AG04450 (cell line): ENCODE measurements at regions not wholly inside any gene's neighbourhood (a gene's known extent, or its start where the extent isn't known, plus 50 kb on each side); places are given as distances from the start of the nearest gene placed in this dataset.
A peak's percentile ranks its signal among the peaks of the same experiment; 100 is the strongest.

Source experiments
- CTCF ChIA-PET: fragments of 300-600, 350-600 bp; formaldehyde crosslinking; extraction: SDS; loops from one replicate; lab custom pipeline; 2022; ENCODE audit warnings: antibody characterized with exemption, inconsistent platforms; lab: Charles Lee
- POLR2A ChIA-PET: fragments of 350-600 bp; formaldehyde crosslinking; extraction: SDS; loops from one replicate; lab custom pipeline; 2021; ENCODE audit warnings: antibody characterized with exemption, inconsistent platforms; lab: Yijun Ruan, JAX
- DNase-seq: peaks from one replicate; pipeline ENCODE4 v3.0.0-alpha.2; 2011; ENCODE audit warnings: low read depth, low spot score
- H3K27ac ChIP-seq: one replicate; pipeline ENCODE4 v1.5.1; 2012; ENCODE audit warnings: low read depth, low read length, control low read depth
- H3K27me3 ChIP-seq: one replicate; pipeline ENCODE4 v1.6.0; 2012; ENCODE audit warnings: low read length; ENCODE audit not compliant: control insufficient read depth, insufficient read depth
- H3K4me3 ChIP-seq: 2 replicates; pipeline ENCODE4 v1.5.1; 2011; ENCODE audit warnings: mild to moderate bottlenecking, low read depth, low read length, control low read depth
- H3K9me3 ChIP-seq: 2 replicates; pipeline ENCODE4 v1.5.1; 2012; ENCODE audit warnings: low read length; ENCODE audit not compliant: control insufficient read depth, insufficient read depth
- TF ChIP-seq, protein P1 (sequence below): IDR thresholded peaks from 2 replicates; pipeline ENCODE4 v1.5.1; 2011; ENCODE audit warnings: low read depth, low read length, control low read depth, inconsistent platforms

GRCh38 chr7:130962109-130962508 lies 228.1 kb upstream of the KLF14 start:
- DNase-seq, result no peak
- ChIA-PET CTCF (interaction anchor here (0.7 to 0.8 kb wide), 2 partner anchors 21 to 31 kb away, joined by 3 to 5 read pairs; no protein-coding TSS in a partner anchor), POLR2A (no interaction called here)

GRCh38 chr7:130963339-130963738 lies 229.3 kb upstream of the KLF14 start:
- no peak for DNase-seq
- H3K27ac ChIP-seq, result no peak overlapping the region
- no peaks in the 10 kb centered on the region for H3K27me3 ChIP-seq
- no peak overlapping the region for H3K4me3 ChIP-seq
- H3K9me3 ChIP-seq, result no peaks in the 10 kb centered on the region
- CTCF ChIA-PET, result interaction anchor here (2.4 kb wide), 1 partner anchor 19 kb away, joined by 12 read pairs; no protein-coding TSS in a partner anchor
- TF ChIP-seq, protein P1, sequence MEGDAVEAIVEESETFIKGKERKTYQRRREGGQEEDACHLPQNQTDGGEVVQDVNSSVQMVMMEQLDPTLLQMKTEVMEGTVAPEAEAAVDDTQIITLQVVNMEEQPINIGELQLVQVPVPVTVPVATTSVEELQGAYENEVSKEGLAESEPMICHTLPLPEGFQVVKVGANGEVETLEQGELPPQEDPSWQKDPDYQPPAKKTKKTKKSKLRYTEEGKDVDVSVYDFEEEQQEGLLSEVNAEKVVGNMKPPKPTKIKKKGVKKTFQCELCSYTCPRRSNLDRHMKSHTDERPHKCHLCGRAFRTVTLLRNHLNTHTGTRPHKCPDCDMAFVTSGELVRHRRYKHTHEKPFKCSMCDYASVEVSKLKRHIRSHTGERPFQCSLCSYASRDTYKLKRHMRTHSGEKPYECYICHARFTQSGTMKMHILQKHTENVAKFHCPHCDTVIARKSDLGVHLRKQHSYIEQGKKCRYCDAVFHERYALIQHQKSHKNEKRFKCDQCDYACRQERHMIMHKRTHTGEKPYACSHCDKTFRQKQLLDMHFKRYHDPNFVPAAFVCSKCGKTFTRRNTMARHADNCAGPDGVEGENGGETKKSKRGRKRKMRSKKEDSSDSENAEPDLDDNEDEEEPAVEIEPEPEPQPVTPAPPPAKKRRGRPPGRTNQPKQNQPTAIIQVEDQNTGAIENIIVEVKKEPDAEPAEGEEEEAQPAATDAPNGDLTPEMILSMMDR, result no peak
- POLR2A ChIA-PET, result interaction anchor here (0.7 to 1.1 kb wide), 2 partner anchors 19 to 44 kb away, joined by 3 to 4 read pairs; no protein-coding TSS in a partner anchor

More at GRCh38 chr7:130962109-130962508, 228.1 kb upstream of the KLF14 start:
- no peaks in the 10 kb centered on the region for H3K27me3 ChIP-seq
- H3K9me3 ChIP-seq, result no peaks in the 10 kb centered on the region
- peak overlapping the region; percentile 97 for H3K27ac ChIP-seq
- H3K4me3 ChIP-seq, result no peak overlapping the region
- TF ChIP-seq, protein P1, result no peak

DNA sequence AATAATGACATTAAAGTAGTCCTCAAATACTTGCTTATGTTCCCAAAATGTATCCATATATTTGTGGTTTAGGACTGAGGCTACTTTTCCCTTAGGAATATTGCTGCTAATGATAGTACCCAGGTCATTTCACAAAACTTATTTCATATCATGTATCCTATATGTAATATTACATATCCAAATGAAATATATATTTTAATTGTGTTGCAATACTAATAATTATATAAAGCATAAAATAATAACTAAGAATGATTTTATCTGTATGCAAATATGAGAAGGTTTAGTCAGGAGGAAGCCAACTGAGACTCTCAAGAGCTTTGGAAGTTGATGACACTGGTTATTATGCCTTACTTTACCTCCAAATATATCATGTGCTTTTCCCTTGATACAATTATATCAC lies 231.5 kb upstream of the KLF14 start:
- H3K9me3 ChIP-seq, result no peaks in the 10 kb centered on the region
- CTCF ChIA-PET, result interaction anchor here (1.0 to 2.1 kb wide), 2 partner anchors 11 to 17 kb away, joined by 3 to 13 read pairs; no protein-coding TSS in a partner anchor

GRCh38 chr7:130966246-130967009 lies 232.4 kb upstream of the KLF14 start:
- DNase-seq, result no peak
- no peak overlapping the region for H3K4me3 ChIP-seq
- H3K9me3 ChIP-seq, result no peaks in the 10 kb centered on the region
- TF ChIP-seq, protein P1, result no peak
- ChIA-PET CTCF (interaction anchor here (1.0 to 2.1 kb wide), 4 partner anchors 10 to 74 kb away, joined by 3 to 13 read pairs (median 3); no protein-coding TSS in a partner anchor), POLR2A (interaction anchor here (0.7 kb wide), 1 partner anchor 88 kb away, joined by 3 read pairs; no protein-coding TSS in a partner anchor)
- H3K27me3 ChIP-seq, result no peaks in the 10 kb centered on the region
- H3K27ac ChIP-seq, result peak overlapping the region; percentile 49

More for the DNA sequence above, 231.5 kb upstream of the KLF14 start:
- Histone ChIP-seq H3K27ac (no peak overlapping the region), H3K27me3 (no peaks in the 10 kb centered on the region), H3K4me3 (no peak overlapping the region)
- no peak for DNase-seq
- POLR2A ChIA-PET, result interaction anchor here (0.7 kb wide), 1 partner anchor 89 kb away, joined by 3 read pairs; no protein-coding TSS in a partner anchor
- TF ChIP-seq, protein P1, result no peak

GRCh38 chr7:130970196-130970595 lies 236.2 kb upstream of the KLF14 start:
- Histone ChIP-seq H3K27me3 (no peaks in the 10 kb centered on the region), H3K4me3 (no peak overlapping the region), H3K9me3 (peaks cover 6% of the 10 kb centered on the region; the same call in 1 of the 2 replicates), H3K27ac (no peak overlapping the region)
- CTCF ChIA-PET, result interaction anchor here (0.6 to 3.5 kb wide), 6 partner anchors 9 to 75 kb away, joined by 3 to 25 read pairs (median 4); no protein-coding TSS in a partner anchor
- POLR2A ChIA-PET, result no interaction called here
- TF ChIP-seq, protein P1, result no peak
- DNase-seq, result no peak
